Heart left ventricle (tissue), 16 donors: ENCODE measurements at regions not wholly inside any gene's neighbourhood (a gene's known extent, or its start where the extent isn't known, plus 50 kb on each side); places are given as distances from the start of the nearest gene placed in this dataset.

Experiments
- ATAC-seq, 4 donors: fragments of 200-7000 bp; cut with Tn5 transposase; one replicate each; pipeline ENCODE4 v1.9.1; 2020 to 2022; ENCODE audit warnings: moderate library complexity in 4 of 4, mild to moderate bottlenecking in 3 of 4, moderate number of reproducible peaks in 1 of 4
- DNase-seq, 5 donors: peaks; one replicate each; pipeline ENCODE4 v3.0.0-alpha.2; 2020
- H3K27ac ChIP-seq, 12 donors: fragments of 200-600 bp; sonication (generic) in 4 of 12; one replicate each; pipeline versions ENCODE4 v1.5.0 to v1.8.0; 2016 to 2022; ENCODE audit warnings: mild to moderate bottlenecking in 2 of 12
- H3K27me3 ChIP-seq, 9 donors: fragments of 200-600 bp; sonication (generic) in 2 of 9; one replicate each; pipeline versions ENCODE4 v1.5.1 to v1.8.0; 2016 to 2022; ENCODE audit warnings: mild to moderate bottlenecking in 3 of 9
- H3K36me3 ChIP-seq, 9 donors: fragments of 200-600 bp; sonication (generic) in 2 of 9; one replicate each; pipeline versions ENCODE4 v1.5.0 to v1.8.0; 2018 to 2022; ENCODE audit warnings: mild to moderate bottlenecking in 2 of 9
- H3K4me1 ChIP-seq, 12 donors: fragments of 200-600 bp; sonication (generic) in 4 of 12; one replicate each; pipeline versions ENCODE4 v1.5.0 to v1.8.0; 2016 to 2022; ENCODE audit warnings: mild to moderate bottlenecking in 3 of 12
- H3K4me3 ChIP-seq, 12 donors: fragments of 200-600 bp; sonication (generic) in 4 of 12; one replicate each; pipeline versions ENCODE4 v1.5.0 to v1.8.0; 2017 to 2022; ENCODE audit warnings: mild to moderate bottlenecking in 9 of 12, moderate library complexity in 4 of 12
- H3K9me3 ChIP-seq, 12 donors: fragments of 200-600 bp; sonication (generic) in 4 of 12; one replicate each; pipeline versions ENCODE4 v1.5.0 to v1.8.0; 2016 to 2022; ENCODE audit warnings: mild to moderate bottlenecking in 1 of 12
- POLR2A ChIP-seq, 2 donors: fragments of 450-650 bp; IDR thresholded peaks; one replicate each; pipeline ENCODE4 v1.6.1; 2017; ENCODE audit warnings: antibody characterized with exemption in 2 of 2, mild to moderate bottlenecking in 2 of 2, moderate library complexity in 2 of 2
- WGBS, 4 donors: extraction: QIAGEN DNeasy Blood & Tissue Kit in 2 of 4; methylation state at CpG; one replicate each; pipeline versions ENCODE4 v1.1.5 to v1.1.7; 2013 to 2018; 5-methylcytosine and 5-hydroxymethylcytosine counted together
- intact Hi-C, 10 donors: fragments of 100-400 bp; cut with DNase I; formaldehyde crosslinking; loops; one replicate each; pipeline versions ENCODE4 v1.11.1 to v1.14.2; 2022
- TF ChIP-seq, protein P1 (sequence below), 12 donors: fragments of 200-600 bp; sonication (generic) in 4 of 12; IDR thresholded peaks; one replicate each; pipeline versions ENCODE4 v1.5.0 to v1.8.0; 2018 to 2022; ENCODE audit warnings: antibody characterized with exemption in 12 of 12, mild to moderate bottlenecking in 5 of 12
- donor health status: ischemic (EF 13 %, LVEDD 7.1; RV severe dilation, severe dysfunction).
- donor health status: healthy with polysubstance abuse.
- donor health status: DM: no; HTN: yes; CAD: no.
- donor health status: DM: no; HTN: no; CAD: no.
- donor health status: ischemic (EF 25% LVEDD 6.9; RV normal size, moderate dysfunction).
- donor health status: ischemic (EF 25% LVEDD 5.7; RV mildly dilated, moderate dysfunction).
- donor health status: healthy.
- donor health status: DM: yes; HTN: yes; CAD: no.
- donor health status: ischemic (EF 35%, LVEDD 5.7; RV mildly dilated, moderate dysfunction).
- donor health status: nonischemic (EF 11% LVEDD 7.7; RV severe dilation, severe dysfunction).
- donor health status: DM: yes; HTN: yes; CAD: no.
- donor health status: PGD.
- donor health status: ischemic (EF 29% LVEDD 5.4; RV normal size, mild dysfunction).
- donor health status: nonischemic (EF 23%, LVEDD 6.1; RV moderate dilation, normal function).

DNA sequence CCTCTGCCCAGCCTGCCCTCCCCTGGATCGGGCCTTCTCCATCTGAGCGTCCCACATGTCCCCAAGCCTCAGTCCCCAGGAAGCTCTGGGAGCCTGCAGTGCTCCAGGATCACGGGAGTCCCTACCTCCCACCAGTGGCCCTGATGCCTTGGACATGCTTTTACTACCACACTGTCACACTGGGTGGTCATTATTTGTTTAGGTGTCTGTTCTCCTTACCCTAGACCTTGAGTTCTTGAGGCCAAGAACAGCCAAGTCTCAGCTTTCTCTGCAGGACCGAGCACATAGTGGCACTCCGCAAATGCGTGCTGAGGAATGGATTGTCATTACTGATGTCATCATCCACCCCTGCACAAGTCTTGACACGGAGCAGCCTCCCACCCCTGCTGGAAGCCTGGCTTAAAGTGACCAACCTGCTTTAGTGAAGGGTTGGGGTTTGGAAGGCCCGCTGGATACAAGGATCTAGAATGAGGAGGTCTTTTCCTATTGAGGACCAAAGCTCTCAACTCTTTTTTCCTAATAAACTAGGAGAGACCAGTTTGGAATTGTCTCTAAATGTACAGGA is 132.9 kb upstream of the CRHR1 start:
- H3K4me3 ChIP-seq, result no peak overlapping the region
- no peak for TF ChIP-seq POLR2A (IDR thresholded peaks at IDR 0.05)
- TF ChIP-seq, protein P1, sequence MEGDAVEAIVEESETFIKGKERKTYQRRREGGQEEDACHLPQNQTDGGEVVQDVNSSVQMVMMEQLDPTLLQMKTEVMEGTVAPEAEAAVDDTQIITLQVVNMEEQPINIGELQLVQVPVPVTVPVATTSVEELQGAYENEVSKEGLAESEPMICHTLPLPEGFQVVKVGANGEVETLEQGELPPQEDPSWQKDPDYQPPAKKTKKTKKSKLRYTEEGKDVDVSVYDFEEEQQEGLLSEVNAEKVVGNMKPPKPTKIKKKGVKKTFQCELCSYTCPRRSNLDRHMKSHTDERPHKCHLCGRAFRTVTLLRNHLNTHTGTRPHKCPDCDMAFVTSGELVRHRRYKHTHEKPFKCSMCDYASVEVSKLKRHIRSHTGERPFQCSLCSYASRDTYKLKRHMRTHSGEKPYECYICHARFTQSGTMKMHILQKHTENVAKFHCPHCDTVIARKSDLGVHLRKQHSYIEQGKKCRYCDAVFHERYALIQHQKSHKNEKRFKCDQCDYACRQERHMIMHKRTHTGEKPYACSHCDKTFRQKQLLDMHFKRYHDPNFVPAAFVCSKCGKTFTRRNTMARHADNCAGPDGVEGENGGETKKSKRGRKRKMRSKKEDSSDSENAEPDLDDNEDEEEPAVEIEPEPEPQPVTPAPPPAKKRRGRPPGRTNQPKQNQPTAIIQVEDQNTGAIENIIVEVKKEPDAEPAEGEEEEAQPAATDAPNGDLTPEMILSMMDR (IDR thresholded peaks at IDR 0.05), result no peak
- H3K9me3 ChIP-seq, result no peaks in the 10 kb centered on the region
- intact Hi-C loops, result no loop called here
- H3K36me3 ChIP-seq, result no peaks in the 10 kb centered on the region
- 65 to 71% (median 70%) methylated on average over 8 of the region's 8 CpGs for WGBS, 4 donors
- ATAC-seq (no peak), DNase-seq (no peak)
- no peaks in the 10 kb centered on the region for H3K4me1 ChIP-seq
- H3K27me3 ChIP-seq, result peaks cover 0 to 34% (median 0%) of the 10 kb centered on the region in 9 donors
- no peak overlapping the region for H3K27ac ChIP-seq

DNA sequence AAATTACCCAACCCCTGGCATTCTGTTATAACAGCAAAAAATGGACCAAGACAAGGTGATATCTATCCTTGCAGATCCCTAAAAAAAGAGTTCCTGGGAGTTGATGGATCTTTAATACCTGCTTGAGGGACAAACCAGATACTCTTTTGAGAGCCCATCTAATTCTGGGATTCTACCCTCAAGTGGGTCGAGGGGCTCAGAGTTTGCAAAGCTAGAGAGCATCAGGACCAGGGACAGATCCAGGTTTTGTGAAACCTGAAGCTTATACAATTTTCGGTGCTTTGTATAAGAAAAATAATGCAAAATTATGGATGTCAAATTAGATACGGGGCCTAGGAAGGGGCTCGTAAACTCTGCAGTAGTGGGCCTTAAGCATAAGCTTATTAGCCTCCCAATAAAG is 130.5 kb upstream of the CRHR1 start:
- Histone ChIP-seq H3K4me1 (no peaks in the 10 kb centered on the region), H3K36me3 (no peaks in the 10 kb centered on the region), H3K9me3 (no peaks in the 10 kb centered on the region), H3K4me3 (no peak overlapping the region), H3K27ac (no peak overlapping the region), H3K27me3 (peaks cover 0 to 35% (median 0%) of the 10 kb centered on the region in 9 donors)
- intact Hi-C loops, result no loop called here
- WGBS, 4 donors, result 55 to 66% (median 60%) methylated on average over 4 of the region's 4 CpGs
- no peak for ATAC-seq
- DNase-seq, result no peak
- TF ChIP-seq, protein P1 (IDR thresholded peaks at IDR 0.05), result no peak
- TF ChIP-seq POLR2A (IDR thresholded peaks at IDR 0.05), result no peak

DNA sequence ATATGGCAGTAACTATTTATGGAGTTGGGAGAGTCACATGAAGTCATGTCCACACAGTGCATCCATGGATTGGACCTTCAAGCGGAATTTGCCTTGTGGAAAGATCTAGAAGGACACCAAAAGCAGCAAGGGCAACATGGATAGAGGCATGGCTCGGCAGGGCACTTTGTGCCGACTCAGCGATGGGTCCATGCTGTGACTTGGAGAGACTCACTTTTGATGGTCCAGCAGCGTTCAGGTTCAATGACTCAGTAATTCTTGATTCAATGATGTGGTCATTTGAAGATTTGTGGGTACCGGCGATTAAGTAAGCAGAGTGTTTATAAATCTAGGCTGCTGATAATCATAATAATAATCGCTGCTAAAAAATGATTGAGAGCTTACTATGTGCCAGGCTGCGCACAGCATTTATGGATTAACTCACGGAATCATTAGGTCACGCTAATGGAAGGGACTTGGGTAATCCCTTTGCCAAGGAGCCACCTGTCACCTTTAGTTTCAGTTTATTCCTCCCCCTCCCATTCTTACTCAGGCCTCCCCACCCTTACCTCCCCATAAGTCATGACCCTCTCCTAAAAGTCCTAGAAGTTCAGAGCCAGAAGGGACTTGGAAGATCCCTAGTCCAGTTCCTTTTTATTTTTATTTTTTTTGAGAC is 127.5 kb upstream of the CRHR1 start:
- Histone ChIP-seq H3K36me3 (no peaks in the 10 kb centered on the region), H3K9me3 (no peaks in the 10 kb centered on the region), H3K27me3 (peaks cover 0 to 26% (median 0%) of the 10 kb centered on the region in 9 donors), H3K4me1 (no peaks in the 10 kb centered on the region), H3K4me3 (no peak overlapping the region), H3K27ac (no peak overlapping the region)
- intact Hi-C loops, result no loop called here
- DNase-seq (no peak), ATAC-seq (no peak)
- 91 to 92% (median 91%) methylated on average over 11 of the region's 11 CpGs for WGBS, 4 donors
- TF ChIP-seq POLR2A (IDR thresholded peaks at IDR 0.05), result no peak
- TF ChIP-seq, protein P1 (IDR thresholded peaks at IDR 0.05), result no peak

DNA sequence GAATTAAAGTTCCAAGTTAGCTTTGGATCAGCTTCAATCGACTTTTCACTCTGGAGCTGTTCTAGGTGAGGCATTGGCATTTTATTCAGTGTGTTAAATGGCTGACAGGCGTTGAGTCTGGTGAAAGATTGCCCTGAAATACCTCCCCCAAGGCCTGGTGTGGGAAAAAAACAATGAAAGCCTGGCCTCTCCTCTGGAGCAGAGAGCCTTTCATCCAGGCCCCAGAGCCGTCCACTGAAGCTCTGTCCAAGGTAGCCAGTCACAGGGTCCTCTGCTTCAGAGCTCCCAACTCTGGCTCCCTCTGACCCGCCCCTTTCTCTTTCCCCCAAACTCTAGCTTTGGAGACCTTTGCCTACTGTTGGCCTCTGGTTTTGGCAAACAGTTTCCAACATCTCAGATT is 123.6 kb upstream of the CRHR1 start:
- Histone ChIP-seq H3K27ac (no peak overlapping the region), H3K27me3 (peaks cover 0 to 26% (median 2%) of the 10 kb centered on the region in 9 donors), H3K9me3 (peaks cover 0 to 3% (median 0%) of the 10 kb centered on the region in 12 donors), H3K36me3 (no peaks in the 10 kb centered on the region), H3K4me3 (no peak overlapping the region), H3K4me1 (no peaks in the 10 kb centered on the region)
- intact Hi-C loops, result loop anchor here in 1 of 10 donors (10.0 kb wide), 1 partner anchor 64 kb away; no protein-coding TSS in a partner anchor
- TF ChIP-seq, protein P1 (IDR thresholded peaks at IDR 0.05), result no peak
- no peak for ATAC-seq
- 24 to 43% (median 32%) methylated on average over 4 of the region's 4 CpGs for WGBS, 4 donors
- DNase-seq, result no peak
